HEK293T (cell line): ENCODE measurements at regions not wholly inside any gene's neighbourhood (a gene's known extent, or its start where the extent isn't known, plus 50 kb on each side); places are given as distances from the start of the nearest gene placed in this dataset.

ENCODE experiments used
- FOXM1 ChIP-seq: fragments of 450-650 bp; IDR thresholded peaks from 2 replicates; pipeline ENCODE4 v1.6.1; 2017; ENCODE audit warnings: mild to moderate bottlenecking, borderline replicate concordance
- PKNOX1 ChIP-seq: fragments of 450-650 bp; IDR thresholded peaks from 2 replicates; pipeline ENCODE4 v1.6.1; 2016
- SP1 ChIP-seq: fragments of 450-650 bp; IDR thresholded peaks from 2 replicates; pipeline ENCODE4 v1.6.1; 2017
- SUZ12 ChIP-seq: fragments of 450-650 bp; IDR thresholded peaks from 2 replicates; pipeline ENCODE4 v1.6.1; 2016; ENCODE audit warnings: mild to moderate bottlenecking

GRCh38 chr4:26237916-26238315 is 82.9 kb upstream of the RBPJ start:
- no peak for TF ChIP-seq PKNOX1
- no peak for TF ChIP-seq SUZ12
- TF ChIP-seq SP1, result no peak
- no peak for TF ChIP-seq FOXM1
